HCT116 (cell line): ENCODE measurements at regions not wholly inside any gene's neighbourhood (a gene's known extent, or its start where the extent isn't known, plus 50 kb on each side); places are given as distances from the start of the nearest gene placed in this dataset.
A peak's percentile ranks its signal among the peaks of the same experiment; 100 is the strongest.

Experiments
- ATAC-seq: fragments of 200-7000 bp; cut with Tn5 transposase; 2 replicates; pipeline ENCODE4 v1.9.1; 2020; ENCODE audit warnings: mild to moderate bottlenecking, moderate library complexity
- BruUV-seq: library from RNA; stranded (reverse); fragments of 400-500 nt; replicated peaks from 2 replicates; lab custom pipeline; 2021; lab: Mats Ljungman, UMichigan
- CTCF ChIA-PET: fragments of 300-600 bp; sonication (Branson Sonifier 250); formaldehyde crosslinking; loops from one replicate; lab custom pipeline; 2021; ENCODE audit warnings: antibody characterized with exemption; lab: Charles Lee
- POLR2A ChIA-PET: fragments of 300-600, 350-600 bp; sonication (Branson Sonifier 250); formaldehyde crosslinking; loops from one replicate; lab custom pipeline; 2021; ENCODE audit warnings: antibody characterized with exemption; lab: Charles Lee
- RAD21 ChIA-PET, 2 experiments: fragments of 300-600 bp; sonication (Branson Sonifier 250); formaldehyde crosslinking; loops; one replicate each; lab custom pipeline; 2023; ENCODE audit warnings: low total read pairs in 2 of 2; ENCODE audit not compliant: uncharacterized antibody in 2 of 2, unreplicated experiment in 2 of 2, low non-redundant PET in 1 of 2; lab: Charles Lee
- DNase-seq: peaks from one replicate; pipeline ENCODE4 v3.0.0-alpha.2; 2010; ENCODE audit warnings: low read depth, low spot score
- H2AFZ ChIP-seq: fragments of 200-600 bp; shearing (Covaris generic), sonication (generic); 2 replicates; pipeline ENCODE4 v1.6.1; 2017; ENCODE audit warnings: low read depth, mixed run types, mixed read lengths, antibody characterized with exemption, low read length; ENCODE audit not compliant: poor library complexity, severe bottlenecking
- H3K27ac ChIP-seq: 2 replicates; pipeline ENCODE4 v1.5.1; 2012; ENCODE audit warnings: low read depth, low read length
- H3K27me3 ChIP-seq: fragments of 200-600 bp; sonication (generic); 2 replicates; pipeline ENCODE4 v1.6.1; 2016; ENCODE audit warnings: mixed run types, low read length, mixed read lengths; ENCODE audit not compliant: insufficient read depth
- H3K36me3 ChIP-seq, 2 experiments: fragments of 200-500 bp in 1 of 2; fragments of 200-600 bp in 1 of 2; sonication (Bioruptor generic) in 1 of 2; sonication (generic) in 1 of 2; 2 replicates each; pipeline versions ENCODE4 v1.5.1 to v1.6.1; 2014 to 2016; ENCODE audit warnings: low read length in 2 of 2, inconsistent platforms in 1 of 2, mixed read lengths in 1 of 2, mixed run types in 1 of 2; ENCODE audit not compliant: insufficient read depth in 2 of 2, control insufficient read depth in 1 of 2
- H3K4me1 ChIP-seq, 2 experiments: fragments of 200-600 bp in 1 of 2; sonication (generic) in 1 of 2; 2 replicates each; pipeline versions ENCODE4 v1.5.1 to v1.6.1; 2012 to 2017; ENCODE audit warnings: low read length in 2 of 2, inconsistent platforms in 1 of 2, mild to moderate bottlenecking in 1 of 2, mixed read lengths in 1 of 2, mixed run types in 1 of 2, moderate library complexity in 1 of 2; ENCODE audit not compliant: insufficient read depth in 2 of 2, control insufficient read depth in 1 of 2
- H3K4me2 ChIP-seq: fragments of 200-600 bp; sonication (generic); 2 replicates; pipeline ENCODE4 v1.6.1; 2017; ENCODE audit warnings: mixed run types, low read length, mixed read lengths
- H3K4me3 ChIP-seq, 2 experiments: fragments of 200-600 bp in 1 of 2; sonication (generic) in 1 of 2; replicated peaks in 1 of 2; 2 replicates each; pipeline ENCODE4 v1.5.1; 2011 to 2016; ENCODE audit warnings: low read length in 2 of 2, control low read depth in 1 of 2, low read depth in 1 of 2, mild to moderate bottlenecking in 1 of 2, mixed read lengths in 1 of 2, mixed run types in 1 of 2
- H3K79me2 ChIP-seq: fragments of 200-600 bp; sonication (generic); 2 replicates; pipeline ENCODE4 v1.6.1; 2017; ENCODE audit warnings: mild to moderate bottlenecking, mixed run types, low read length, moderate library complexity, mixed read lengths; ENCODE audit not compliant: insufficient read depth
- H3K9ac ChIP-seq: fragments of 200-600 bp; sonication (generic); 2 replicates; pipeline ENCODE4 v1.6.1; 2016; ENCODE audit warnings: low read length, mixed read lengths
- H3K9me2 ChIP-seq: fragments of 200-600 bp; sonication (generic), shearing (Covaris generic); 2 replicates; pipeline ENCODE4 v1.6.1; 2017; ENCODE audit warnings: mixed run types, mild to moderate bottlenecking, moderate library complexity; ENCODE audit not compliant: insufficient read depth
- H3K9me3 ChIP-seq, 2 experiments: fragments of 200-500 bp in 1 of 2; fragments of 200-600 bp in 1 of 2; sonication (Bioruptor generic) in 1 of 2; sonication (generic) in 1 of 2; 2 replicates each; pipeline ENCODE4 v1.6.1; 2014 to 2017; ENCODE audit warnings: low read length in 2 of 2, mixed read lengths in 2 of 2, inconsistent platforms in 1 of 2, low read depth in 1 of 2, mild to moderate bottlenecking in 1 of 2, mixed run types in 1 of 2, moderate library complexity in 1 of 2; ENCODE audit not compliant: control insufficient read depth in 1 of 2, insufficient read depth in 1 of 2
- H4K20me1 ChIP-seq: fragments of 200-600 bp; sonication (generic), shearing (Covaris generic); 2 replicates; pipeline ENCODE4 v1.6.1; 2017; ENCODE audit warnings: mixed run types, mild to moderate bottlenecking, moderate library complexity; ENCODE audit not compliant: insufficient read depth
- CEBPB ChIP-seq: IDR thresholded peaks from 2 replicates; pipeline ENCODE4 v1.6.1; 2012; ENCODE audit warnings: low read depth
- EZH2 ChIP-seq: fragments of 200-600 bp; sonication (generic); IDR thresholded peaks from 2 replicates; pipeline ENCODE4 v1.6.1; 2017; ENCODE audit warnings: antibody characterized with exemption, mixed run types
- FOSL1 ChIP-seq: IDR thresholded peaks from 2 replicates; pipeline ENCODE4 v1.6.1; 2012; ENCODE audit warnings: low read depth
- JUND ChIP-seq: IDR thresholded peaks from 2 replicates; pipeline ENCODE4 v1.6.1; 2012
- ZNF274 ChIP-seq: fragments of 200-500 bp; sonication (Bioruptor generic); IDR thresholded peaks from 2 replicates; pipeline ENCODE4 v1.6.1; 2014; ENCODE audit warnings: mild to moderate bottlenecking, low read depth, low read length, inconsistent platforms
- intact Hi-C: fragments of 100-400 bp; cut with micrococcal nuclease; formaldehyde crosslinking; loops from 2 replicates; pipeline ENCODE4 v1.10.0; 2022
- TF ChIP-seq, protein P1 (sequence below): IDR thresholded peaks from 2 replicates; pipeline ENCODE4 v1.6.1; 2012

- Histone ChIP-seq H2AFZ (no peak overlapping the region), H3K9ac (no peak overlapping the region), H3K4me3 (no peak overlapping the region), H3K79me2 (no peaks in the 10 kb centered on the region), H3K9me3 (no peaks in the 10 kb centered on the region), H3K27ac (no peak overlapping the region), H3K36me3 (no peaks in the 10 kb centered on the region), H3K4me1 (no peaks in the 10 kb centered on the region), H4K20me1 (no peaks in the 10 kb centered on the region), H3K9me2 (no peaks in the 10 kb centered on the region), H3K4me2 (no peak overlapping the region), H3K27me3 (peaks cover 28% of the 10 kb centered on the region)
- CTCF ChIA-PET, result no interaction called here
- RAD21 ChIA-PET, result no interaction called here
- POLR2A ChIA-PET, result no interaction called here
- BruUV-seq, result no TSS peak
- no peak for DNase-seq
- ATAC-seq, result no peak
- intact Hi-C loops, result loop anchor here (5.0 kb wide), 1 partner anchor 728 kb away; no protein-coding TSS in a partner anchor
- 0 out of 2 replicates have a peak, but pooled peaks have one; percentile 47 for TF ChIP-seq EZH2
- TF ChIP-seq, protein P1, sequence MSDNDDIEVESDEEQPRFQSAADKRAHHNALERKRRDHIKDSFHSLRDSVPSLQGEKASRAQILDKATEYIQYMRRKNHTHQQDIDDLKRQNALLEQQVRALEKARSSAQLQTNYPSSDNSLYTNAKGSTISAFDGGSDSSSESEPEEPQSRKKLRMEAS, result no peak
These were observed 121.5 kb upstream of the PLPP4 start for GRCh38 chr10:120335553-120335952.

DNA sequence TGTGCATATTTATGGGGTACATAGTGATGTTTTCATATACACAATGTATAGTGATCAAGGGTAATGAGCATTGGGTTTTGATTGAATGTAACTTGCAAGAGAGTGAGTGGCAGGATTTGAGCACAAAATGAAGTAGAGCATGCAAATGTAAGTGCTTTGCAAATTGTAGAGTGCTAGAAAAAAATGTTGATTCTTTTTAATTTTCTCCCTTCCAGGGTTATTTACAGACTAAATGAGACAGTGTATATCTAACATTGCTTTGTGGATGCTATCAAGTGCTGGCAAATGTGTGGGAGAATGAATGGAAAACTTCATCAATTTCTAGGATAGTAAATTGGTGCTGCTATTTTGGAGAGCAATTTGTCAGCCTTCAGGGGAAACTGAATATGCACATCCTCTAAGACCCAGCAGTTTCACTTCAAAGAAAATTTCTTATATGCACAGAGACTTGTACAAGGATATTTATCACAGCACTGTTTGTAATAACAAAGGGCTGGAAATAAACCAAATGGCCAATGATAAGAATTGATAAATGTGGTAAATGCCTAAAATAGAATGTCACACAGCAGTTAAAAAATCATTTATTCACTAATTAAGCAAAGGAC lies 120.6 kb upstream of the PLPP4 start:
- no peaks in the 10 kb centered on the region for H3K4me1 ChIP-seq
- POLR2A ChIA-PET, result no interaction called here
- no peaks in the 10 kb centered on the region for H3K36me3 ChIP-seq
- H2AFZ ChIP-seq, result no peak overlapping the region
- BruUV-seq, result no TSS peak
- no peaks in the 10 kb centered on the region for H3K79me2 ChIP-seq
- RAD21 ChIA-PET, result interaction anchor here in 1 of 2 experiments (1.0 kb wide), 1 partner anchor 115 kb away, joined by 3 read pairs; no protein-coding TSS in a partner anchor
- no peak overlapping the region for H3K27ac ChIP-seq
- no peaks in the 10 kb centered on the region for H3K9me2 ChIP-seq
- H3K9ac ChIP-seq, result no peak overlapping the region
- no peaks in the 10 kb centered on the region for H3K9me3 ChIP-seq
- TF ChIP-seq, protein P1, result no peak
- TF ChIP-seq FOSL1 (no peak), EZH2 (no peak), JUND (no peak), CEBPB (no peak), ZNF274 (no peak)
- H3K4me2 ChIP-seq, result no peak overlapping the region
- no peak overlapping the region for H3K4me3 ChIP-seq
- no peak for ATAC-seq
- intact Hi-C loops, result loop anchor here (2.0 to 5.0 kb wide), 2 partner anchors 404 to 729 kb away; no protein-coding TSS in a partner anchor
- CTCF ChIA-PET, result interaction anchor here (0.7 to 2.2 kb wide), 13 partner anchors 8 to 1137 kb away, joined by 3 to 27 read pairs (median 3); no protein-coding TSS in a partner anchor
- no peak for DNase-seq
- H4K20me1 ChIP-seq, result no peaks in the 10 kb centered on the region
- H3K27me3 ChIP-seq, result peaks cover 28% of the 10 kb centered on the region
